Glomerular visceral epithelial cell (primary cell): ENCODE measurements at regions not wholly inside any gene's neighbourhood (a gene's known extent, or its start where the extent isn't known, plus 50 kb on each side); places are given as distances from the start of the nearest gene placed in this dataset.
"Not testable (repeated sequence)": the region's sequence is repeated elsewhere in the genome, so short reads cannot be mapped to it uniquely, and the experiment has no call there.

ENCODE experiments used
- DNase-seq: peaks from one replicate; pipeline ENCODE4 v3.0.0-alpha.2; 2016; ENCODE audit errors: extremely low spot score

- not testable (repeated sequence) for DNase-seq
Measured at GRCh38 chr1:120238867-120239266, 62.5 kb upstream of the SEC22B start.

- DNase-seq = not testable (repeated sequence)
Measured at GRCh38 chr1:120233661-120234018, 57.3 kb upstream of the SEC22B start.

DNA sequence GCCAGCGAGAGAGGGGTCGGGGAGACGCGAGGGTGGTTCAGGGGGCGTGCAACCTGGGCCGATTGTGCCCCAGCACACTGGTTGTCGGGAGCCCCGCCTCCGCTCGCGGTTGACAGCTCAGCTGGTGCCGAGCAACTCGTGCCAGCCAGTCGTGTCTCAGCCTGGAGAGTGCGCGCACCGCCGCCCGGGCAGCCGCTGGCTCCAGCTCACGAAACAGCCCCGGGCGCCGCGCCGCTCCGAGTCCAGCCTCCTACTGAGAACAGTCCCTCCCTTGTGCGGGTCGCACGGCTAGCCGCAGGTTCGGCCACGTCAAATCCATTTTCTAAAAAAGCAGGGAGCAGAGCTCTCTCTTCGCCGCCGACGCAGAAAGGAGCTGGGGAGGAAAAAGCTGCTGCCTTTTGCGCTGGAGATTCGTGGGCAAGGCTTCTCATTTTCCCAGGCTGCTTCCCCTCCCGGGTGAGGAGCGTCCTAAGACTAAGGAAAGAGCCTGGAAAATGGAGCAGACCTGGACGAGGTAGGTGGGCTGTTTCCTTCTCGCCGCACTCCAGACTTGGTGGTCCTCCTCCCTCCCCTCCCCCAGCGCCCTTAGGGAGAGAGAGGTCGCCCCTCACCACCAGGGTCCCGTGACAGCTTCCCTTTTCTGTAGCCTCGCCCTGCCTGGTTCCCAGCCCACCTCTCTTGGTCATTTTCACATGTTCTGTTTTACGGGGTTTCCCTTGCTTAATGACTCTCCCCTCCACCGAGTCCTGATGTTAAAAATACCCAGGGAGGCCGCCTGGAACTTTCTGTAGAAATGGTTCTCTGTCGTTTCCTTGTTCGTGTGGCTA is 56.7 kb upstream of the SEC22B start:
- DNase-seq = not testable (repeated sequence)

- DNase-seq = not testable (repeated sequence)
Measured at GRCh38 chr1:120229835-120230234, 53.5 kb upstream of the SEC22B start.
